ENCODE measurements at regions not wholly inside any gene's neighbourhood (a gene's known extent, or its start where the extent isn't known, plus 50 kb on each side); places are given as distances from the start of the nearest gene placed in this dataset.

DNA sequence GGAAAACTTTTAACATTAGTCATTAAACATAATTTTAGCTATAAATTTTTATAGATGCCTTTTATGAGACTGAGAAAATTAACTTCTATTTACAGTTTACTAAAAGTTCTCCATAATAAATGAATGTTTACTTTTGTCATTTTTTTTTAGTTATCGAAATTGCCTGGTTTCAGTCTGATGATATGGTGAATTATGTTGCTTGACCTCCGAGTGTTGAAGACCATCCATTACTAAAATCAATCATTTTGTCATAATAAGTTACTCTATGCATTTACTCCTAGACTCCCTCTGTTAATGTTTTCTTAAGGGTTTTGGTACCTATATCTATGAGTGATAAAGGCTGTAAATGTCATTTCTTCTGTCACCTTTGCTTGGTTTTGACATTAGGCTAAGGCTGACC, 516.0 kb upstream of the ROBO1 start:
- no peak for TF ChIP-seq POLR2A (IDR thresholded peaks at IDR 0.05)
- TF ChIP-seq, protein P1, sequence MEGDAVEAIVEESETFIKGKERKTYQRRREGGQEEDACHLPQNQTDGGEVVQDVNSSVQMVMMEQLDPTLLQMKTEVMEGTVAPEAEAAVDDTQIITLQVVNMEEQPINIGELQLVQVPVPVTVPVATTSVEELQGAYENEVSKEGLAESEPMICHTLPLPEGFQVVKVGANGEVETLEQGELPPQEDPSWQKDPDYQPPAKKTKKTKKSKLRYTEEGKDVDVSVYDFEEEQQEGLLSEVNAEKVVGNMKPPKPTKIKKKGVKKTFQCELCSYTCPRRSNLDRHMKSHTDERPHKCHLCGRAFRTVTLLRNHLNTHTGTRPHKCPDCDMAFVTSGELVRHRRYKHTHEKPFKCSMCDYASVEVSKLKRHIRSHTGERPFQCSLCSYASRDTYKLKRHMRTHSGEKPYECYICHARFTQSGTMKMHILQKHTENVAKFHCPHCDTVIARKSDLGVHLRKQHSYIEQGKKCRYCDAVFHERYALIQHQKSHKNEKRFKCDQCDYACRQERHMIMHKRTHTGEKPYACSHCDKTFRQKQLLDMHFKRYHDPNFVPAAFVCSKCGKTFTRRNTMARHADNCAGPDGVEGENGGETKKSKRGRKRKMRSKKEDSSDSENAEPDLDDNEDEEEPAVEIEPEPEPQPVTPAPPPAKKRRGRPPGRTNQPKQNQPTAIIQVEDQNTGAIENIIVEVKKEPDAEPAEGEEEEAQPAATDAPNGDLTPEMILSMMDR (IDR thresholded peaks at IDR 0.05) = no peak

Measured in esophagus squamous epithelium (tissue), 4 donors.